Cardiac fibroblast (primary cell): ENCODE measurements at regions not wholly inside any gene's neighbourhood (a gene's known extent, or its start where the extent isn't known, plus 50 kb on each side); places are given as distances from the start of the nearest gene placed in this dataset.

Experiments used
- DNase-seq, 2 donors: peaks; one replicate each; pipeline versions ENCODE4 v3.0.0 to v3.0.0-alpha.2; 2010; ENCODE audit warnings: low read depth in 2 of 2
- H3K4me3 ChIP-seq, 2 donors: replicated peaks in 1 of 2; 1 replicate in 1 of 2; 2 replicates in 1 of 2; pipeline ENCODE4 v1.5.1; 2011; ENCODE audit warnings: low read depth in 2 of 2, low read length in 2 of 2, mild to moderate bottlenecking in 2 of 2, moderate library complexity in 1 of 2
- TF ChIP-seq, protein P1 (sequence below): IDR thresholded peaks from one replicate; pipeline ENCODE4 v1.5.1; 2011; ENCODE audit warnings: low read depth, mild to moderate bottlenecking, low read length, inconsistent platforms

DNA sequence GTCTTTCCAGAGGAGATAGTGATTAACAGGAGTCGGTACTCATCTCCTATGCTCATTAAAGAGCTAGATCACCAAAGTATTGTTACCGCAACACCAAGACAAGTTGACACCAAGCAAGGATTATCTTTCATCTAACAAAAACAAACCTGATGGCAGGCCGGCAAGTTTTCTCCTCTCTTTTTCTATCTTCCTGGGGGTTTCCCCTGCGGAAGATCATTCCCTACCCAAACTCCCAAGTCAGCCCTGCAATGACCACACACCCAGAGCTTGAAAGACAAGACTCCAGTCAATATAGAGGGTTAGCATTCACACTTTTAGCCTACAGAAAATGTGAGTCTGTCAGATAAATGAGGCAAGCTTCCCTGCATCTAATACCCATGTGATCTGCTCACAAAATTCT lies 312.1 kb downstream of the SOX9 start:
- no peak for DNase-seq
- TF ChIP-seq, protein P1, sequence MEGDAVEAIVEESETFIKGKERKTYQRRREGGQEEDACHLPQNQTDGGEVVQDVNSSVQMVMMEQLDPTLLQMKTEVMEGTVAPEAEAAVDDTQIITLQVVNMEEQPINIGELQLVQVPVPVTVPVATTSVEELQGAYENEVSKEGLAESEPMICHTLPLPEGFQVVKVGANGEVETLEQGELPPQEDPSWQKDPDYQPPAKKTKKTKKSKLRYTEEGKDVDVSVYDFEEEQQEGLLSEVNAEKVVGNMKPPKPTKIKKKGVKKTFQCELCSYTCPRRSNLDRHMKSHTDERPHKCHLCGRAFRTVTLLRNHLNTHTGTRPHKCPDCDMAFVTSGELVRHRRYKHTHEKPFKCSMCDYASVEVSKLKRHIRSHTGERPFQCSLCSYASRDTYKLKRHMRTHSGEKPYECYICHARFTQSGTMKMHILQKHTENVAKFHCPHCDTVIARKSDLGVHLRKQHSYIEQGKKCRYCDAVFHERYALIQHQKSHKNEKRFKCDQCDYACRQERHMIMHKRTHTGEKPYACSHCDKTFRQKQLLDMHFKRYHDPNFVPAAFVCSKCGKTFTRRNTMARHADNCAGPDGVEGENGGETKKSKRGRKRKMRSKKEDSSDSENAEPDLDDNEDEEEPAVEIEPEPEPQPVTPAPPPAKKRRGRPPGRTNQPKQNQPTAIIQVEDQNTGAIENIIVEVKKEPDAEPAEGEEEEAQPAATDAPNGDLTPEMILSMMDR = no peak
- H3K4me3 ChIP-seq = no peak overlapping the region

DNA sequence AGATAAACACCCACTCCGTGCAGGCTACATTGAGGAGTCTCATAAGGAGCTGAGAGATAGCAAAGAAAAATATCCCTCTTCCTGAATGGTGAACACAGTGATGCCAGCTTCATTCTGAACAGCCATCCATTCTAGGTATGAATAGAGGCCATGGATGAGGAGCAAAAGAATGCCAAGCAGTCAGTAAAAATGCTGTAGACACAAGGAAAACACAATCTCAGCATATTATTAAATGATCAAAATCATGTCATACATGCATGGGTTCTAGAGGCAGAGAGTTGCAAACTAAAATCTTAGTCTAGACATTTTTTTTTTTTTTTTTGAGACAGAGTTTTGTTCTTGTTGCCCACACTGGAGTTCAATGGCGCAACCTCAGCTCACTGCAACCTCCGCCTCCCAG lies 313.0 kb downstream of the SOX9 start:
- TF ChIP-seq, protein P1 = no peak
- H3K4me3 ChIP-seq = no peak overlapping the region
- DNase-seq = no peak

DNA sequence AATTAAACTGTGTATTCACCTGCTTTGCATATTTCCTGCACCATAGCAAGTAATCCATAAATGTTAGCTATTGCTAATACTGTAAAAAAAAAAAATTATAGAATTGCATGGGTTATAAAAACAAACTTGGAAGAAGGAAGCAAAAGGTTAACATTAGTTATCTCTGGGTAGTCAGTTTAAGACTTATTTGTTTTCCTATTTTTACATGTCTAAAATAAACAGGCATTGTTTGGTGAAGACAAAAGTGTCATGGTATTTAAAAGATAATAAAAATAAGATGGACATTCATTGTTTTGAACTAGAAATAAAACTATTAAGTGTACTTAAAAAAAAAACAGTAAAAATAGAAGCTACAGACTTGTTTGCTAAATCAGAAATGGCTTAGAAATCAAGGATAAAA lies 313.8 kb downstream of the SOX9 start:
- TF ChIP-seq, protein P1 = no peak
- DNase-seq = no peak
- no peak overlapping the region for H3K4me3 ChIP-seq

DNA sequence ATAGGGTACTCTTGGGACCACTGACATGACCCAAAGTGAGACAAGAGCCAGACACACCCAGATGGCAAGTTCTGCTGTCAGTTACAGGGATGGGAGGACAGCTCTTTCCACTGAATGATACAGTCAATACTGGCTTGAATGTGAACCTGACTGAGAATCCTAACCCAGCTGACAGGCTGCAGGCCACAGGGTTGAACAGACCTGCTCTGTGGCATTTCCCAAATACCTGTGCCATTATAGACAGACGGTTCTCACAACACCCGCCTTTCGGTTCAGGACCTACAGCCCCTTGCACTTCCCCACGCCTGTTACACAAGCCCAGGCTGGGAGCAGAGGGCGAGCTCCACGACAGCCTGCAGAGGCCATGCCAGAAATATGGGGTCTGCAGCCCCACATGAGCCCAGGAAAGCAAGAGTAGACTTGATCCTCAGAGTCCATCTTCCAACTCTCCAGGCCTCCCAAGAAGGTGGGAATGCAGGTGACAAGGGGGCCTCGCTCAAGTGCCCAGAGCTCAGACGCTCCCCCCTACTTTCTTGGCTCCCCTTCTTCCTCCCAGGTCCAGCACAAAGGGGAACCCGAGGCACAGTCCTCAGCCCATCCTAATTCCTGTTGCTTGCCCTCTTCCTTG lies 314.3 kb downstream of the SOX9 start:
- DNase-seq = no peak
- H3K4me3 ChIP-seq = no peak overlapping the region
- TF ChIP-seq, protein P1 = no peak

DNA sequence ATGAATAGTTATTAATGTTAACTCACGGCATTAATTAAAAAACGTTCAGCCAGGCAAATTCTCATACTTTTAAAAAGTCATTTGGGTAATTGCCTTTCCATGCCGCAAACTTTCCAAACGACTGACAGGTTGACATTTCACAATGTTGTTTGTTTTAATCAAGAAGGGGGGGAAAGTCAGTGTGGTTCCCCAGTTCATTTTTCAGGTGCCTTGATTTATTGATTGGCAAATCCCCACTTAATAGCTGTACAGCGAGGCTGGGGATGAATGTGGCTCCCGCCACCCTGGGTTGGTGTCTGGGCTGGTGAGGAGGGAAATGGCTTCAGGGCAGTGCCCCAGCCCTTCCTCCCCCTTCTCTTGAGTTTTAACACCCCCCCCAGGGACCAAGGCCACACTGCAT lies 318.0 kb downstream of the SOX9 start:
- TF ChIP-seq, protein P1 = no peak
- DNase-seq = no peak
- no peak overlapping the region for H3K4me3 ChIP-seq

DNA sequence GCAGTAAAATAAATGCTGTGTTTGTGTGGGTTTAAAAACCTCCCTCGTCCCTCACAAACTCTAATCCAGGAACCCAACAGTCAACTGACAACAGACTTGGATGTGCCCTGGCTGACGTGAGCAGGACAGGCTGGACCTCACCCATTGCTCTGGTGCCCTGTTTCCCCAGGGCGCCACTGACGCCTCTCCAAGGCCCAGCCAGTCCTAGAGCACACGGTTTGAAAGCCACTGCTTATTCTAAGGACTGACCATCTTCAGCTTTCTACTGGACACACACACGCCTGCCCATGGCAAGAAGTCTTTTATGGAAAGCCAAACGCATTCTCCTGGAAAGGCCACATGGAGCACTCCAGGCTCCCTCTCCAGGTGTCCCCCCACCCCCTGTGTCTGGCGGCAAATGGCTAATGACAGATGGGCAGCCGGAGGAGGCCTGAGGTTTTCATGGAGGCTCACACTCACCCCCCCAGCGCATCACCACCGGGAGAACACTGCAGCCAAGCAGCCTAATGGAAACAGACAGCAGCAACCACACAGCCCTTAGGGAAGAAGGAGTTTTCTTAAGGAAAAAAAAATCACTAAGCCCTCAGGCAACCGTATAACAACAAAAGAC lies 319.2 kb downstream of the SOX9 start:
- TF ChIP-seq, protein P1 = no peak
- DNase-seq = no peak
- H3K4me3 ChIP-seq = no peak overlapping the region

DNA sequence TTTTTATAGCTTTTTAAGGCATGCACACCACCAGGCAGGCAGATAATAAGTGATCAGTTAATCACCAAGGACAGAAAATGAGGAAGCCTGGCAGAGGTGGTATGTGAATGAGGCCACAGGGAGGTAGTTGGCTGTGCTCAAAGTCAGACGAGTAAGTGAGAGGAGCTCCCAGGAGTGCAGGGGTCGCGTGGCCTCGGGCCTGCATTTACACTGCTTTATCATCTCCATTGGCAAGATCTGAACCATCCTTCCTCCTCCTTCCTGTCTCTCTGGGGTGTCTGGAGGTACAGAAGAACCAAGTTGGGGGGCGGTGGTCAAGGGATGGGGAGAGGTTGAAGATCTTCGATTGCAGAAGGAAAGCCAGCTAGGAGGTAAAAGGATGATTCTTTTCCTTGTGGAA lies 320.1 kb downstream of the SOX9 start:
- no peak for DNase-seq
- H3K4me3 ChIP-seq = no peak overlapping the region
- TF ChIP-seq, protein P1 = no peak
